SHP77 (cell line): ENCODE measurements at regions not wholly inside any gene's neighbourhood (a gene's known extent, or its start where the extent isn't known, plus 50 kb on each side); places are given as distances from the start of the nearest gene placed in this dataset.

Experiments used
- DNase-seq, 2 experiments: peaks; one replicate each; lab custom pipeline; 2025; lab: John Stamatoyannopoulos, UW

DNA sequence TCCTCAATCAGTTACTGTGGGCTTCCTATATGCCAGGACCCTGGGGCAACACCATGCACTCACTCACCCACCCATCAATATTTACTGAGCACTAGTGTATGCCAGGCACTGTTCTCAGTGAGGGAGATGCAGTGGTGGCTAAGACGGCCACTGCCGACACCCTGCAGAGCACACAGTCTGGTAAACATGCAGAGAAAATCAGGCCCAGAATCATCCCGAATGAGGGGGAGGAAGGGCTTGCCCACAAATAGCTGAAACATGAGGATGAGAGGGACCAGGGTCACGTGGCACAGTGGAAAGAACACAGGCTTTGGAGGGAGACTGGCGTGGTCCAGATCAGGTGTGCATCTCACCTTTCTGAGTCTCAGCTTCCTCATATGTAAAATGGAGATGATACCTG lies 89.2 kb upstream of the IGSF21 start:
- no peak for DNase-seq

DNA sequence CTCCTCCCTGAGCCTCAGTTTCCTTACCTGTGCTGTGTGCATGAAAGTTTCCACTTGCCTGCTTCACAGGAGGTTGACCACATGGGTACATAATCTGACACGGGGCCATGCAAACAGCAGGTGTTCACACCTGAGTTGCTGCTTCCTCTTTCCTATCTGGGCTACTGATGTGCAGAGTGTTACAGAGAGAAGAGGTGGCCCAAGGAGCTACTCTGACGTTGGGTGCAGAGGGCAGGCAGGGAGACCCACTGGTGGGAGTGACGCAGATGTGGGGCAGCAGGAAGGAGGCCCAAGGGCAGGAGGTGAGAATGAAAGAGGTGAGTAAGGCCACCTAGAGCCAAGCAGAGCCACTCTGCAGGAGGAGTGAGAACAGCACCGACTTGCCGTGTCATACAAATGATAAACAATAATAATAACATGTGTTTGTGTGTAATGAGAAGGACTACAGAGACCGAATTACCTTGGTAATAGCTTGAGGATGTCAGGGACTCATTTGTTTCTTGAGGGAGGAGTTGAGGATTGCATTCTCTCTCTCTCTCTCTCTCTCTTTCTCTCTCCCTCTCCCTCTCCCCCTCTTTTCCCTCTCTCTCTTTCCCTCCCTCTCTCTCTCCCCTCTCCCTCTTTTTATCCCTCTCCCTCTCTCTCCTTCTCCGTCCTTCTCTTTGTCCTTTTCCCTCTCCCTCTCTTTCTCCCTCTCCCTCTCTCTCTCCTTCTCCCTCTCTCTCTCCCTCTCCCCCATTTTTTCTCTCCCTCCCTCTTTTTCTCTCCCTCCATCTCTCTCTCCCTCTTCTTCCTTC lies 87.4 kb upstream of the IGSF21 start:
- DNase-seq: no peak

DNA sequence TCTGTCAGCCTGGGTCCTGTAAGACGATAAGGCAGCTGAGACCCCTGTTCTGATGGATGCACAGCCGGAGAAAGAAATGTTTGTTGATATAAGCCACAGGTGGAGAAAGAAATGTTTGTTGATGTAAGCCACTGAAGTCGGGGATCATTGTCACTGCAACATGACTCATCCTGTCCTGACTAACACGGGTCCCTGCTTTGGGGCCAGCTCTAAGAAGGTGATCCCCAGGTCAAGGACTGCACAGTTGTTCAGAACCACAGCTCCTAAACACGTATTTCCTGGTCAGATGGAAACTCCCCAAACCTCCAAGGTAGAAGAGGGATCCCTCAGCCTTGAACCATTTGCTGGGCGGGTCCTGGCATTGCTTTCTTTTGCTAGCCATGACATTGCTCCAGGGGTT lies 86.4 kb upstream of the IGSF21 start:
- DNase-seq: no peak

DNA sequence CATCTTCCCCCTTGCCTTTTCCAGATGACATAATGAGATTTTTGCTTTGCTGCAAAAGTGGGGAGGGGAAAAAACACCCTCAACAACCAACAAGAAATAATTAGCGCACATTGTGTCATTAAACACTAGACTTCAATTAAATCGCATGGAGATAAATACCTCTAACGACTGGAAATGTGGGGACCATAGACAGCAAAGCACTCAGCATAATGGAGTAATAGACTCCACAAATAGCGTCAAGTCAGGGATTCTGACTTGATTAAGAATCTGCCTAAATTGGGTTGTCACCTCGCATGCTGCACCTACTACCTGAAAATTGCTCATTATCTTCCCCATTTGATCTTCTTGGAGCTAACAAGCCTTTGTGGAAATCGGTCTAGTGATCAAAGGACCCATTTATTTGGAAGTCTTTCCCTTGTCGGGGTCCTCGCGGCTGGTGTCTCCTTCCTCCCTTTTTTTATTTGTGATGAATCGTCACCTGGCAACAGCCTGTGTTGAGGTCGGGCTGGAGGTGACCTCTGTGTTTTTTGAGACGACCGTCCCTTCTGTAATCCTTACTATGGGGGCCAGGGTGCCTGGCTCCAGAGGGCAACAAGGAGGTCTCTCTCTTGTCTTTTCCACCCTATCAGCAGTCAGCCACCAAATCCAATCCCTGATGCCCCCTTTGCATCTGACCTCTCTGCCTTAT lies 75.3 kb upstream of the IGSF21 start:
- no peak for DNase-seq

DNA sequence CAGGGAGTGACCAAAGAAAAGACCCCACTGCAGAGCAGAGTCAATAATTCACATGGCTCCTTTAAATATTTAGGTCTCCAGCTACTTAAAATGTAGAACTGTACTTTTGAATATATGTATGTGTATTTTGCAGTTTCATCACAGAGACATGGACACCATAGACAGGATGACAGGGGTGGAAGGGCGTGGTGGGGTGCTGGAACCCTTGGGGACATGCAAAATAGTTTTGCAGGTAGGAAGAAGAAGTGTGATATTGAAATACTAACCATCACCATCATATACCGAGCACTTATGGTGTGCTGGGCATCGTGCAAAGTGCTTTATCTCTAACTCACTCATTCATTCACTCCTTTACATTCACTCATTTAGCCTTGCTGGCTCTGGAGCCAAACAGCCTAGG lies 72.5 kb upstream of the IGSF21 start:
- no peak for DNase-seq

DNA sequence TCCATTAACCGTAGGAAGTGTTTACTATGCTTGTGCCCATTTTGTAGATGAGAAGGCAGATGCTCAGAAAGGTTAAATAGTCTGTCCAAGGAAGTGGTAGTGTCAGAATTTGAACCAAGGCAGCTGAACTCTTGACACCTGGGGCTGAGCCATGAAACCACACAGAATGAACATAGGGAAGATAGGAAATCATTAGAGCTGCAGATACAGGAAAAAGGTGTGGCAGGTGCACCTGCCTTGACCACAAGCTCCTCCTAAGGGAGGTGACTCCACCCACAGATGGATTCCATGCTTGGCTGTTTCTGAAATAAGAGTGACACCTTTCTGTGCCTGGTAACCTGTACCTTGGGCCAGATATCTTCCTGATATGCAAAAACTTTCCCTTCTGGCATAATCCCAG lies 69.9 kb upstream of the IGSF21 start:
- DNase-seq: no peak

DNA sequence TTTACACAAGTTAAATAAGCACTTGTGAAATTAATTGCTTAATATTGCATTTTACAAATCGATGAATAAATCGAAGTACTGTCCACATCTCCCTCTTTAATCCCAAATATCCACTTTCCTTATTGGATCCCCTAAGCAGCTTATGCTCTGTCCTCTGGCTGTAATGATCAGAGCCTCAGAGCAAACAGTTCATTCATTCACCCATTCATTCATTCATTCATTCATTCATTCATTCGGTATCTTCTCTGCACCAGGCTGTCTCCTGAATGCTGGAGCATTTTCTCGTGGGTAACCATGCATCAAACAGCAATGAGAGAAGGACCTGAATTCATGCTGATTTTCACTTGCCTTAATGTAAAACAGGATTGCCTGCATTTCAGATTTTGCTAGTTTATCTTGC lies 69.5 kb upstream of the IGSF21 start:
- DNase-seq: no peak

DNA sequence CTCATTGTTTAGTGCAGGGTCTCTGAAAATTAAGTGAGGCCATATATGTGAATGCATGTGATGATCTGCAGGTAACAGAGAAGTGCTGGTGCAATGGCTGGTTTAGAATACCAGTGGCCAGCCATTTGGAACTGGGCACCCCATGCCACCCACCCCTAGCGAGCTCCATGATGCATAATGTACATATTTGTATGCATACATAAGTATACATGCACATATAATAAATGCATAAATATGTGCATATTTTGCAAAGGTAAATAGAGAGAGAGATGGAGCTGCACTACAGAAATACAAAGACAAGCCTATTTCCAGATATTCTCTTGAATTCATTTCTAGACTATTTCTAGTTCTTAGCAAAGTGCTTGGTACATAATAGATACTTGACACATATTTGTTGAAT lies 68.5 kb upstream of the IGSF21 start:
- DNase-seq: no peak

DNA sequence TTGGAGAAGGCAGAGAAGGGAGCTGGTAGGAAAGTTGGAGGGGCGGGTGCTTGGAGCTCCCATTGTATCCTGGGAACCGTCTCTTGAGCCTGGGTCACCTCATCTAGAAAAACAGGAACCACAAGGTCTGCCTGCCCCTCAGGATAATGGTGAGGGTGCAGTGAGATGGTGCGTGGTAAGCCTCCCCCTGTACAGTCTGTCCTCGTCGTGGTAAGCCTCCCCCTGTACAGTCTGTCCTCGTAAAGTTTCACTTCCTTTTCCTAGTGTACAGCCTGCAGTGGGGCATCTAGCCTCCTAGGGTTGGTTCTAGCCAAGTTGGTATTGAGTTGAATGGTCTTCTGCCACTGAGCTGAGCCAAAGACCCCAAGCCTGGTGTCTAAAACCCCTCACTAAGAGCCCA lies 66.5 kb upstream of the IGSF21 start:
- no peak for DNase-seq

DNA sequence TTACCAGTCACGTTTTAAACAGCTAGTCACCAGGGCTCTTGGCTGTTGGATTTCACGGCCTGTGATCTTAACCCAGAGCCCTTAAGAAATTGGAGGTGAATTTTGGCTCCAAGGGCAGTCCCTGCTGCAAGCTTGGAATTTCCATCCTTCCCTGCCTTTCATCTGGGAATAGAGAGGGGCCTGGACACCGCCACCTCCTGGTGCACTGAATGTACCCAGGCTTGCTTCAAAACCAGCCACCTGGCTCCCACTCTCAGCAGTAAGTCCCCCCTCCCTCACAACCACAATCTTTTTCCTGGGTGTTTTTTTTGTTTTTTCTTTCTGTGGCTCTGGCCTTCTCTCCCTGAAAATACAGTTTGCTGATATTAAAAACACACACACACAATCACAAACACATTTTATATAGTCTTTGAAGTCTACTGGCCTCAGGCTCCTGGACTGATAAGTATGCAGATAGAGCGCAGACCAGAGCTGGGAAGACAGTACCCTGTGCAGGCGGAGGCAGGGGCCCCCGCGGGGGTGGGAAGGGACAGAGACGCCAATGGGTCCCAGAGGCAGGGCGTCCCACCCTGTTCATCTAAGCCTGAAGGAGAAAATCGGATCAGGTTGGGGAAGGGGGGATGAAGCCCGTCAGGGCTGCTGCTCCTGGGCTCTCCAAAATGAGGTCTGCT lies 65.8 kb upstream of the IGSF21 start:
- no peak for DNase-seq

DNA sequence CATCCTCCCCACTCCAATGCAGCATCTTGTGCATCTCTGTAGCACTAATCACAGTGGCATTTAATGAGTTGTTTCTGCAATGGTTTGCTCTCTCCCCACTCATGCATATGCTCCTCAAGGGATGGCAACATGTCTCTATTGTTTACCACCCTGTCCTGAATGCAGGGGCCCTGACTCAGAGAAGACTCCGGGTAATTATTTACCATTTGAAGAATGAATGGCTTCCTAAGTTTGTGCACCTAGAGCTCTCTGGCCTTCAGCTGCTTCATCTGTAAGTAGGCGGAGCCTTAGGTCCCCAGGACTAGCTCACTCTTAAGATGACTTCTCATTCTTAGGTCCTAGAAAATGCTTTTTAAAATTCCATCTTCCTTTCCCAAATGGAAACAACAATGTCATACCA lies 63.7 kb upstream of the IGSF21 start:
- DNase-seq: no peak

DNA sequence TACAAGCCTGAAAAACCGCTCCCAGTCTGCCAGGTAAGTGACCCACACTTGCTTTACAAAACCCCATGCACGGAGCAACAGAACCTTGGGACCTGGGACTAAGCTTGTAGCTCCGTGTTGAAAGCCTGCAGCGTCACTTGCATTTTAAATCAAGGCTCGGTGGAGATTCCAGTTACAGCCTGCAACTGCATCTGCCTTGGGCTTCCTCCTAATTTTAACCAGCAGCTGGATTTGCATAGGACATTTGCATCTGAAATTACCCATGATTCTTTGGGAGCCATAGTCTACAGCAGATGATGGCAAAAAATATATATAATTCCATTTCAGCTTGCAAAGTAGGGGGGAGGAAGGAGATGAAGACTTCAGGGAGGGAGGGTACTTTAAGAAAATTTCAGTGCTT lies 62.4 kb upstream of the IGSF21 start:
- DNase-seq: no peak

DNA sequence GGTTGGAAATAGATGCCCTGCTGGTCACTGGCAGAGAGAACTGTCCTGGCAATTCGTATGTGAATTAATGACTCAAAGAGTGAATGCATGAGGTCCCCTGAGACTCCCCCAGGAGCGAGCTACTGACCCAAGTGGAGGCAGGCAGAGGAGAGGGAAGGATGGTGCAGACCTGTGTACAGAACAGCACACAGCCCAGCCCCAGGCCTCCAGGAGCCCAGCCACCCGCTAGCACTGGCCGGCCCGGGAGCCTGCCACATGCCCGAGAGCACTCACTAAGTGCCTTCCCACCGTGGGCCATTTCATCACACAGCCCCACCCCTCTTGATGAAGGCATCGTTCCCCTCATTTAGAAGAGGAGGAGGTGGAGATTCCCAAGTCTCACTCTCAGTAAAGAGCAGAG lies 62.0 kb upstream of the IGSF21 start:
- DNase-seq: no peak

DNA sequence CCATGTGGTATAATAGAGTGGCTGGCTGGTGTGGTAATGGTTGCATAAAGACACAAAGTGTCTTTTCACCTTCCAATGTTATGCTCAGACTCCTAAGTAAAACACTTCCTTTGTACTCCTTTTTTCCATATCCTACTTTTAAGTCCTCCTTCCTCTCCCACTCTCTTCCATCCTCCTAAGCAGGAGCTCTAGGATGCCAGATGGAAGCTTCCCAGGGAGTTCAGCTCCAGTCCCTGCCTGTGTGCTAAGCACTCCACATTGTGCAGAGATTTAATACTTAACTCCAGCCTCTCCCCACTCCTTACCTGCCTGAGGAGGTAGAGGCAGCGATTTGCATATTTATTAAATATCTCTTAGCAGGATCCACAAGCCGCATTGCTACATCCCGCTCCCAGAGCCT lies 60.5 kb upstream of the IGSF21 start:
- no peak for DNase-seq

DNA sequence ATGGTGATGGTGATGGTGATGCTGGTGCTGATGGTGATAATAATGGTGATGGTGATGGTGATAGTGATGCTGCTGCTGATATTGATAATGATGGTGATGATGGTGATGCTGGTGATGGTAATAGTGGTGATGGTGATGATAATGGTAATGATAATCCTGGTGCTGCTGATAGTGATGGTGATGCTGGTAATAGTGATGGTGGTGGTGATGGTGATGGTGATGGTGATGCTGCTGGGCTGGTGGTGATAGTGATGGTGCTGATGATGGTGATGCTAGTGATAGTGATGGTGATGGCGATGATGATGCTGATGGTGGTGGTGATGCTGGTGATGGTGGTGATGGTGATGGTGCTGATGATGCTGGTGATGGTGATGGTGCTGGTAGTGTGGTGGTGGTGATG lies 58.4 kb upstream of the IGSF21 start:
- DNase-seq: no peak

DNA sequence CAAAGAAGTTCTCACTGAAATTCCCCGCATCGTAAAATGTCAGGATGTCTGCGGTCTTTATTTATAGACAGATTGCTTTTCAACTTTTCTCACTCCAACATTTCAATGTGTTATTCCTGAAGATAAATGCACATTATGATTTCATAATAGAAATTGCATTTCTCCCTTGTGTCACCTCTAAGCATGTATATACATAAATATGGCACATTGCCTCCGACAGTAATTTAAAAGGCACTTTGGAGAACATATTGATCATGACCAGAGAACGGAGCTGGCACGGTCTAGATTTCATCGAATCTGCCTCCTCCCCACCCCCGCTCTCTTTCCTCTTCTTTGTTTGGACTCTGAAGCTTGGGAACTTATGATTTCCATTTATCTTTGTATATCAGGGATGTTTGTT lies 54.9 kb upstream of the IGSF21 start:
- no peak for DNase-seq

DNA sequence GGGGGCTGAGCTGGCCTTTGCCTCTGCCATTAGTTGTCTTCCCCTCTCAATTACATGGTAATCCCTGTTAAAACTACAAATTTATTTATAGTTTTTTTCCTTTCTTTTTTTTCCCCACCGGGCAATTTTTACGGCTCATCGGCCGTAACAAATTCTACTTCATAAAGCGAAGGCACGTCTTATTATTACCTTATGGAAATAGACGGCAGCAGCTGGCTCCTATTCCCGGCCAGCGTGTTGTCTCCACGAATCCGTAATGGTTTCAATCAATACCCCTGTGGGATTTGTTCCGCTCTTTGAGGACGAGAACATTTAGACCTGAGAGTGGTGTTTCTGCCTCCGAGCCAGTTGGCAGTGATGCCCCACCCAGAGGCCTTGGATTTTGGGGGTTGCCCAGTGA lies 52.4 kb upstream of the IGSF21 start:
- DNase-seq: no peak

DNA sequence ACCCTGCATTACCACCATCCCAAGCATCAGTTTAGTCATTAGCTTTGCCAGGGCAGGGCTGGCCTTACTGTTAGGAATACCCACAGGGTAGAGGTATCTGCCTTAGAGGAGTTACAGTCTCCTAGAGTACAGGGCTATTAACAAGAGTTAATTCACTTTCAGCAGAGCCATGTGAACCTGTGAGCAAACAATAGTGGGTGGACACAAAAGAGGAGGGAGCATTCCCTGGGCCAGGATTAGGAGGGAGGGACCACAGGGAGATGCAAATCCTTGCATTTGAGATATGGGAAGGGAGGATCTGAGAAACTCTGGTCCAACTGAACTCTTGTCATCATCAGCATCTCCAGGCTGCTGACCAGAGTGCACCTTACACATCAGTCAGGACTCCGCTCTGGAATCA lies 51.1 kb upstream of the IGSF21 start:
- no peak for DNase-seq

DNA sequence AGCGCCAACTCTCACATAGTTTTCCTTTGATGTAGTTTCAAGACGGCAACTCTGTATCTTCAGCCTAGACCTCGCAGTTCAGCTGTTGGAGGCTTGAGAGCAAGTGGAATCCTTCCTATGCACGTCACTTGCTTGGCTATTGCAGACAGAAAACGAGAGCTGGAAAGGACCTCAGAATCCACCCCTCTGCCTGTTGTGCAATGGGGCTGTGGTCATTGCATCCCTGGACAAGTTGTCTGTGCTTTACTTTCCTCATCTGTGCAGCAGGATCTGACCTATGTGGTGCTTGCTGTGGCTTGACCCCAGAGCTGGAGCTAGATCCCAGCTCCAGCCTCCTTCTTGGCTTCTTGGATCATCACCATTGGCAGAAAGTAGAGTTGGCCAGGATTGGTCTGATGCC lies 50.0 kb upstream of the IGSF21 start:
- DNase-seq: no peak
